HEK293 (cell line): ENCODE measurements at regions not wholly inside any gene's neighbourhood (a gene's known extent, or its start where the extent isn't known, plus 50 kb on each side); places are given as distances from the start of the nearest gene placed in this dataset.

Source experiments
- CTCF ChIA-PET: fragments of 350-600 bp; formaldehyde crosslinking; extraction: SDS; loops from one replicate; lab custom pipeline; 2021; ENCODE audit warnings: antibody characterized with exemption; lab: Yijun Ruan, JAX
- POLR2A ChIA-PET: fragments of 300-600 bp; formaldehyde crosslinking; extraction: SDS; loops from one replicate; lab custom pipeline; 2020; ENCODE audit warnings: antibody characterized with exemption, inconsistent platforms; lab: Yijun Ruan, JAX
- H3K27ac ChIP-seq: fragments of 200-500 bp; sonication (Bioruptor generic); 2 replicates; pipeline ENCODE4 v1.5.1; 2014; ENCODE audit warnings: low read depth, low read length, control low read depth, inconsistent platforms; ENCODE audit errors: extremely low read depth
- H3K36me3 ChIP-seq, 2 experiments: fragments of 200-500 bp in 1 of 2; sonication (Bioruptor generic) in 1 of 2; 1 replicate in 1 of 2; 2 replicates in 1 of 2; pipeline ENCODE4 v1.5.1; 2014 to 2017; ENCODE audit warnings: inconsistent platforms in 2 of 2, low read length in 2 of 2; ENCODE audit not compliant: control insufficient read depth in 2 of 2, insufficient read depth in 1 of 2
- H3K4me1 ChIP-seq: fragments of 200-500 bp; sonication (Bioruptor generic); 2 replicates; pipeline ENCODE4 v1.5.1; 2014; ENCODE audit warnings: mild to moderate bottlenecking, low read length, inconsistent platforms; ENCODE audit not compliant: control insufficient read depth, insufficient read depth
- H3K4me3 ChIP-seq: 2 replicates; pipeline ENCODE4 v1.5.1; 2011; ENCODE audit warnings: low read depth, mild to moderate bottlenecking, control low read depth, low read length, moderate library complexity
- H3K9me3 ChIP-seq: fragments of 200-500 bp; sonication (Bioruptor generic); 2 replicates; pipeline ENCODE4 v1.5.1; 2014; ENCODE audit warnings: low read depth, low read length, inconsistent platforms; ENCODE audit not compliant: control insufficient read depth, insufficient read depth
- AEBP2 ChIP-seq: fragments of 450-650 bp; formaldehyde crosslinking; IDR thresholded peaks from 2 replicates; pipeline ENCODE4 v1.5.1; 2016; ENCODE audit warnings: missing biosample characterization, missing genetic modification characterization, borderline replicate concordance
- BCL6B ChIP-seq: fragments of 450-650 bp; formaldehyde crosslinking; IDR thresholded peaks from 2 replicates; pipeline ENCODE4 v1.5.1; 2017; ENCODE audit warnings: missing biosample characterization, missing genetic modification characterization
- GLIS1 ChIP-seq: fragments of 450-650 bp; formaldehyde crosslinking; IDR thresholded peaks from 2 replicates; pipeline ENCODE4 v1.5.1; 2016; ENCODE audit warnings: missing biosample characterization, missing genetic modification characterization
- OSR2 ChIP-seq: fragments of 450-650 bp; formaldehyde crosslinking; IDR thresholded peaks from 2 replicates; pipeline ENCODE4 v1.5.1; 2016; ENCODE audit warnings: missing biosample characterization, missing genetic modification characterization
- PRDM10 ChIP-seq: fragments of 450-650 bp; formaldehyde crosslinking; IDR thresholded peaks from 2 replicates; pipeline ENCODE4 v1.5.1; 2016; ENCODE audit warnings: missing biosample characterization, missing genetic modification characterization
- PRDM2 ChIP-seq: fragments of 450-650 bp; formaldehyde crosslinking; IDR thresholded peaks from 2 replicates; pipeline ENCODE4 v1.5.1; 2016; ENCODE audit warnings: missing biosample characterization, missing genetic modification characterization, borderline replicate concordance
- SP7 ChIP-seq: fragments of 450-650 bp; formaldehyde crosslinking; IDR thresholded peaks from 2 replicates; pipeline ENCODE4 v1.5.1; 2016; ENCODE audit warnings: missing biosample characterization, missing genetic modification characterization
- ZIC2 ChIP-seq: fragments of 450-650 bp; formaldehyde crosslinking; IDR thresholded peaks from 2 replicates; pipeline ENCODE4 v1.5.1; 2016; ENCODE audit warnings: missing biosample characterization, missing genetic modification characterization
- ZNF112 ChIP-seq: fragments of 450-650 bp; formaldehyde crosslinking; IDR thresholded peaks from 2 replicates; pipeline ENCODE4 v1.5.0; 2017; ENCODE audit warnings: missing biosample characterization, missing genetic modification characterization
- ZNF266 ChIP-seq: fragments of 450-650 bp; formaldehyde crosslinking; IDR thresholded peaks from 2 replicates; pipeline ENCODE4 v1.5.1; 2016; ENCODE audit warnings: missing biosample characterization, missing genetic modification characterization, low read depth
- ZNF555 ChIP-seq: fragments of 450-650 bp; formaldehyde crosslinking; conservative IDR thresholded peaks from 2 replicates; pipeline ENCODE4 v1.5.1; 2017; ENCODE audit warnings: missing biosample characterization, mild to moderate bottlenecking, missing genetic modification characterization, inconsistent platforms
- ZNF558 ChIP-seq: fragments of 450-650 bp; formaldehyde crosslinking; IDR thresholded peaks from 2 replicates; pipeline ENCODE4 v1.5.1; 2016; ENCODE audit warnings: missing biosample characterization, missing genetic modification characterization
- ZNF707 ChIP-seq: fragments of 450-650 bp; formaldehyde crosslinking; IDR thresholded peaks from 2 replicates; pipeline ENCODE4 v1.5.1; 2016; ENCODE audit warnings: missing biosample characterization, missing genetic modification characterization
- ZNF792 ChIP-seq: fragments of 450-650 bp; formaldehyde crosslinking; IDR thresholded peaks from 2 replicates; pipeline ENCODE4 v1.5.1; 2016; ENCODE audit warnings: missing biosample characterization, missing genetic modification characterization
- ZSCAN5A ChIP-seq: fragments of 450-650 bp; formaldehyde crosslinking; IDR thresholded peaks from 2 replicates; pipeline ENCODE4 v1.5.1; 2016; ENCODE audit warnings: missing biosample characterization, missing genetic modification characterization

GRCh38 chr1:241447031-241447644 is 72.4 kb downstream of the FH start:
- H3K4me1 ChIP-seq = no peaks in the 10 kb centered on the region
- TF ChIP-seq GLIS1 (peak; percentile 29; the same call in 1 of the 2 replicates), ZNF266 (tag by site-specific recombination) (no peak), ZSCAN5A (tag by site-specific recombination) (no peak), OSR2 (tag by site-specific recombination) (peak; percentile 53; the same call in 1 of the 2 replicates), ZNF112 (tag by site-specific recombination) (no peak), ZIC2 (tag by site-specific recombination) (peak; percentile 84), PRDM10 (tag by site-specific recombination) (no peak), ZNF555 (tag by site-specific recombination) (no peak), AEBP2 (tag by site-specific recombination) (no peak), SP7 (tag by site-specific recombination) (no peak)
- H3K9me3 ChIP-seq = no peaks in the 10 kb centered on the region; the same call in 1 of the 2 replicates
- H3K27ac ChIP-seq = no peak overlapping the region
- CTCF ChIA-PET = no interaction called here
- no peak overlapping the region for H3K4me3 ChIP-seq
- H3K36me3 ChIP-seq = no peaks in the 10 kb centered on the region
- POLR2A ChIA-PET = no interaction called here

- no peaks in the 10 kb centered on the region for H3K4me1 ChIP-seq
- ChIA-PET POLR2A (no interaction called here), CTCF (no interaction called here)
- H3K36me3 ChIP-seq = no peaks in the 10 kb centered on the region
- H3K27ac ChIP-seq = no peak overlapping the region
- TF ChIP-seq ZNF707 (tag by site-specific recombination) (peak; percentile 96), BCL6B (tag by site-specific recombination) (no peak)
- no peak overlapping the region for H3K4me3 ChIP-seq
- H3K9me3 ChIP-seq = no peaks in the 10 kb centered on the region; the same call in 1 of the 2 replicates
Observed at GRCh38 chr1:241444836-241445235, 74.7 kb downstream of the FH start.

- Histone ChIP-seq H3K27ac (no peak overlapping the region), H3K9me3 (no peaks in the 10 kb centered on the region; the same call in 1 of the 2 replicates), H3K4me3 (no peak overlapping the region), H3K36me3 (no peaks in the 10 kb centered on the region), H3K4me1 (no peaks in the 10 kb centered on the region)
- ChIA-PET CTCF (interaction anchor here (0.7 kb wide), 1 partner anchor 610 kb away, joined by 4 read pairs; no protein-coding TSS in a partner anchor), POLR2A (no interaction called here)
- TF ChIP-seq ZNF558 (no peak), ZNF792 (tag by site-specific recombination) (no peak), PRDM2 (tag by site-specific recombination) (no peak)
- TF ChIP-seq, all 188 proteins: peak for 0
Observed at GRCh38 chr1:241443561-241443960, 76.0 kb downstream of the FH start.
